OCI-LY1 (cell line): ENCODE measurements at regions not wholly inside any gene's neighbourhood (a gene's known extent, or its start where the extent isn't known, plus 50 kb on each side); places are given as distances from the start of the nearest gene placed in this dataset.

Experiments
- H2AFZ ChIP-seq: fragments of 200-600 bp; sonication (generic), shearing (Covaris generic); 2 replicates; pipeline ENCODE4 v1.6.0; 2014; ENCODE audit warnings: antibody characterized with exemption, mild to moderate bottlenecking, low read length
- H3F3A ChIP-seq: fragments of 200-600 bp; sonication (generic), shearing (Covaris generic); 2 replicates; pipeline ENCODE4 v1.6.0; 2014; ENCODE audit warnings: mild to moderate bottlenecking, antibody characterized with exemption, low read length, moderate library complexity; ENCODE audit not compliant: insufficient read depth
- H3K27ac ChIP-seq: fragments of 200-600 bp; sonication (generic); 2 replicates; pipeline ENCODE4 v1.5.1; 2014; ENCODE audit warnings: low read length, mixed run types, mild to moderate bottlenecking, low read depth; ENCODE audit not compliant: poor library complexity, severe bottlenecking
- H3K27me3 ChIP-seq: fragments of 200-600 bp; sonication (generic); 2 replicates; pipeline ENCODE4 v1.6.0; 2014; ENCODE audit warnings: antibody characterized with exemption, mild to moderate bottlenecking, low read length, moderate library complexity; ENCODE audit not compliant: insufficient read depth
- H3K36me3 ChIP-seq: fragments of 200-600 bp; sonication (generic); 2 replicates; pipeline ENCODE4 v1.6.1; 2014; ENCODE audit warnings: mild to moderate bottlenecking, antibody characterized with exemption, low read length, moderate library complexity, mixed read lengths; ENCODE audit not compliant: insufficient read depth
- H3K4me1 ChIP-seq: fragments of 200-600 bp; sonication (generic); 2 replicates; pipeline ENCODE4 v1.5.1; 2014; ENCODE audit warnings: mild to moderate bottlenecking, low read length, moderate library complexity; ENCODE audit not compliant: insufficient read depth, severe bottlenecking
- H3K4me2 ChIP-seq: fragments of 200-600 bp; sonication (generic), shearing (Covaris generic); 2 replicates; pipeline ENCODE4 v1.6.1; 2014; ENCODE audit warnings: low read length
- H3K4me3 ChIP-seq: fragments of 200-600 bp; sonication (generic); 2 replicates; pipeline ENCODE4 v1.5.1; 2014; ENCODE audit warnings: low read length, low read depth, mild to moderate bottlenecking, mixed read lengths; ENCODE audit not compliant: poor library complexity, severe bottlenecking
- H3K79me2 ChIP-seq: fragments of 200-600 bp; shearing (Covaris generic); 2 replicates; pipeline ENCODE4 v1.6.1; 2016; ENCODE audit warnings: mixed run types, low read length, mixed read lengths; ENCODE audit not compliant: insufficient read depth
- H3K9ac ChIP-seq: fragments of 200-600 bp; sonication (generic), shearing (Covaris generic); 2 replicates; pipeline ENCODE4 v1.6.1; 2014; ENCODE audit warnings: mild to moderate bottlenecking, low read length, mixed read lengths
- H3K9me2 ChIP-seq: fragments of 200-600 bp; sonication (generic), shearing (Covaris generic); 2 replicates; pipeline ENCODE4 v1.6.1; 2014; ENCODE audit warnings: low read depth, mild to moderate bottlenecking, low read length, mixed read lengths
- H3K9me3 ChIP-seq: fragments of 200-600 bp; shearing (Covaris generic); 2 replicates; pipeline ENCODE4 v1.6.1; 2014; ENCODE audit warnings: low read length, mixed read lengths
- H4K20me1 ChIP-seq: fragments of 200-600 bp; sonication (generic), shearing (Covaris generic); 2 replicates; pipeline ENCODE4 v1.6.0; 2016; ENCODE audit warnings: mild to moderate bottlenecking, low read length; ENCODE audit not compliant: insufficient read depth
- EZH2 ChIP-seq: fragments of 200-600 bp; sonication (generic), shearing (Covaris generic); IDR thresholded peaks from 2 replicates; pipeline ENCODE4 v1.8.0; 2017; ENCODE audit warnings: borderline replicate concordance, mixed run types, mild to moderate bottlenecking, antibody characterized with exemption, low read length, moderate library complexity, mixed read lengths
- TF ChIP-seq, protein P1 (sequence below): fragments of 200-600 bp; sonication (generic), shearing (Covaris generic); IDR thresholded peaks from 2 replicates; pipeline ENCODE4 v1.5.1; 2017; ENCODE audit warnings: mild to moderate bottlenecking, antibody characterized with exemption, low read length, moderate library complexity, mixed read lengths

DNA sequence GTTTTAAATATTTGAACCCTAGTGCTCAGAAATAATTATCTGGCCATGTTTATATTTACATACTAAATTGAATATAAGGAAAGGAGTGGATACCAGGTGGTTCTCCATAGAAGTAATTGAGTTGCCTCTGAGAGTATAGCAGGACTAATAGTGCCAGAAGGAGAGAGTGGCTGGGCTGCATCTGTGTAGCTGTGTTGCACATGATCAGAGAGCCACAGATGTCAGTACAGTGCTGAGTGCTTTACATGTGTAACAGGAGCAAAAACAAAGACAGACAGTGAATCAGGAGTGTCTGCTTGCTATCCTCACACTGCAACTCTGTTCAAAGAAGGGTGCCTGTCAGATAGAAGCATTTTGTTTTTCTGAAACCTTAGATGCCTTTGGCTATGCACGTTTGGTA is 353.9 kb upstream of the PAPPA start:
- Histone ChIP-seq H3K4me1 (no peaks in the 10 kb centered on the region), H3K9me2 (no peaks in the 10 kb centered on the region), H3K27me3 (no peaks in the 10 kb centered on the region), H3K36me3 (no peaks in the 10 kb centered on the region), H3K4me3 (no peak overlapping the region), H3K9me3 (no peaks in the 10 kb centered on the region), H3F3A (no peaks in the 10 kb centered on the region), H3K4me2 (no peak overlapping the region), H3K9ac (no peak overlapping the region), H3K79me2 (no peaks in the 10 kb centered on the region), H4K20me1 (no peaks in the 10 kb centered on the region), H2AFZ (no peak overlapping the region), H3K27ac (no peak overlapping the region)
- no peak for TF ChIP-seq EZH2
- TF ChIP-seq, protein P1, sequence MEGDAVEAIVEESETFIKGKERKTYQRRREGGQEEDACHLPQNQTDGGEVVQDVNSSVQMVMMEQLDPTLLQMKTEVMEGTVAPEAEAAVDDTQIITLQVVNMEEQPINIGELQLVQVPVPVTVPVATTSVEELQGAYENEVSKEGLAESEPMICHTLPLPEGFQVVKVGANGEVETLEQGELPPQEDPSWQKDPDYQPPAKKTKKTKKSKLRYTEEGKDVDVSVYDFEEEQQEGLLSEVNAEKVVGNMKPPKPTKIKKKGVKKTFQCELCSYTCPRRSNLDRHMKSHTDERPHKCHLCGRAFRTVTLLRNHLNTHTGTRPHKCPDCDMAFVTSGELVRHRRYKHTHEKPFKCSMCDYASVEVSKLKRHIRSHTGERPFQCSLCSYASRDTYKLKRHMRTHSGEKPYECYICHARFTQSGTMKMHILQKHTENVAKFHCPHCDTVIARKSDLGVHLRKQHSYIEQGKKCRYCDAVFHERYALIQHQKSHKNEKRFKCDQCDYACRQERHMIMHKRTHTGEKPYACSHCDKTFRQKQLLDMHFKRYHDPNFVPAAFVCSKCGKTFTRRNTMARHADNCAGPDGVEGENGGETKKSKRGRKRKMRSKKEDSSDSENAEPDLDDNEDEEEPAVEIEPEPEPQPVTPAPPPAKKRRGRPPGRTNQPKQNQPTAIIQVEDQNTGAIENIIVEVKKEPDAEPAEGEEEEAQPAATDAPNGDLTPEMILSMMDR, result no peak

DNA sequence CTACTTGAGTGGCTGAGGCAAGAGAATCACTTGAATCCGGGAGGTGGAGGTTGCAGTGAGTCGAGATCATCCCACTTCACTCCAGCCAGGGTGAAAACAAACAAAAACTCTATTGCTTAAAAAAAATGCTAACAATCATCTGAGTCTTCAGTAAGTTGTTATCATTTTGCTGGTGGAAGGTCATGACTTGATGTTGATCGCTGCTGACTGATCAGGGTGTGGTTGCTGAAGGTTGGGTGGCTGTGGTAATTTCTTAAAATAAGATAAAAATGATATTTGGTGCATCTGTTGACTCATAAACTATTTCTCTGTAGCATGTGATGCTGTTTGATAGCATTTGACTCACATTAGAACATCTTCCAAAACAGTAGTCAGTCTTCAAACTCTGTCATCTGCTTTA is 349.4 kb upstream of the PAPPA start:
- H3K4me2 ChIP-seq, result no peak overlapping the region
- no peaks in the 10 kb centered on the region for H4K20me1 ChIP-seq
- no peak overlapping the region for H2AFZ ChIP-seq
- no peak overlapping the region for H3K9ac ChIP-seq
- H3K4me1 ChIP-seq, result no peaks in the 10 kb centered on the region
- H3K27me3 ChIP-seq, result no peaks in the 10 kb centered on the region
- no peaks in the 10 kb centered on the region for H3K9me2 ChIP-seq
- H3K27ac ChIP-seq, result no peak overlapping the region
- no peaks in the 10 kb centered on the region for H3K9me3 ChIP-seq
- TF ChIP-seq, protein P1, result no peak
- TF ChIP-seq EZH2, result no peak
- no peaks in the 10 kb centered on the region for H3K36me3 ChIP-seq
- no peak overlapping the region for H3K4me3 ChIP-seq
- H3K79me2 ChIP-seq, result no peaks in the 10 kb centered on the region
- H3F3A ChIP-seq, result no peaks in the 10 kb centered on the region

DNA sequence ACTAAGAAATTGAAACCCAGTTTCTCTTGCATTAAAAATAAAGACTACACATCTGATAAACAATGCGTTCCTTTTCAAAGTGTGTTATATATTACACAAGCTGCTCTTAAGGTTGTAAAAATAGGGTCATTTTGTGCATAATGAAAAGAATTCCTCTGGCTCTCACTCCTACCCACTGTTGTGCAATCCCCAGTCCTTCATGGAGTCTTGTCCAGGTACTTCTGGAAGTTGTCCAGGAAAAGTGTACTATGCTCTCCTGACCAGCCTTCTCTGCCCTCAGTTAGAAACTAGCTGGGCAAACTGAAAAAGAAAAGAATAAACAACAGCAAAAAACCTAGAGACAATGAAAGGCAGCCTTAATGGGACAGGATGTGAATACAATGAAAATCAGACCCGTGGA is 345.5 kb upstream of the PAPPA start:
- no peak overlapping the region for H3K4me2 ChIP-seq
- H3K9ac ChIP-seq, result no peak overlapping the region
- no peaks in the 10 kb centered on the region for H3K79me2 ChIP-seq
- no peak overlapping the region for H3K27ac ChIP-seq
- no peak overlapping the region for H3K4me3 ChIP-seq
- H2AFZ ChIP-seq, result no peak overlapping the region
- no peaks in the 10 kb centered on the region for H3F3A ChIP-seq
- no peaks in the 10 kb centered on the region for H3K36me3 ChIP-seq
- no peak for TF ChIP-seq EZH2
- TF ChIP-seq, protein P1, result no peak
- H4K20me1 ChIP-seq, result no peaks in the 10 kb centered on the region
- H3K4me1 ChIP-seq, result no peaks in the 10 kb centered on the region
- H3K9me2 ChIP-seq, result no peaks in the 10 kb centered on the region
- no peaks in the 10 kb centered on the region for H3K27me3 ChIP-seq
- no peaks in the 10 kb centered on the region for H3K9me3 ChIP-seq
